ENCODE measurements at regions not wholly inside any gene's neighbourhood (a gene's known extent, or its start where the extent isn't known, plus 50 kb on each side); places are given as distances from the start of the nearest gene placed in this dataset.

DNA sequence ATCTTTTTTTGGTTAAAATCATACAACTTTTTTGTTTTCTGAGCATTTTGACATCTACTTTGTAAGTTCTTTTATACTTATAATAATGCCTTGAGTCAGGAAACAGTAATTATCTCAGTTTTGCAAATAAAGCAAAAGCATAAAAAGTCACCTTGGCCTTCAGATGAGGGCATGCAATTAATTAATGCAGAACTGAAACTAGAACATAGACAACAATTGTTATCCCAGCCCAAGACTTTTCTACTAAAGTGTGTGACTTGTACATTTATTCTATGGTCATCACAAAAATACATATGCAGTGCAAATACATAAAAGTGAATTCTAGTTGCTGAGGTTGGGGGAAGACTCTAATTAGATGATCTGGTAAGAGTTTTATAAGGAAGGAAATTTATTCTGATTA is 179.9 kb downstream of the ST8SIA4 start:
- no peak overlapping the region for H2BK15ac ChIP-seq (replicated peaks; ENCODE audit: low read depth)
- no peaks in the 10 kb centered on the region for H3K79me2 ChIP-seq (ENCODE audit: control insufficient read depth, insufficient read depth, low read length)
- H3K4me3 ChIP-seq (ENCODE audit: low read length): no peak overlapping the region
- H3K27ac ChIP-seq (ENCODE audit: low read depth, low read length): no peak overlapping the region
- no peaks in the 10 kb centered on the region for H3K4me1 ChIP-seq (ENCODE audit: control insufficient read depth, low read depth, low read length)
- no peak overlapping the region for H2AK5ac ChIP-seq (ENCODE audit: low read length)
- H3K4me2 ChIP-seq (ENCODE audit: low read length): no peak overlapping the region
- no peaks in the 10 kb centered on the region for H3K27me3 ChIP-seq (ENCODE audit: insufficient read depth, low read length, poor library complexity)
- no peak overlapping the region for H4K5ac ChIP-seq (ENCODE audit: low read length)
- no peak overlapping the region for H2BK5ac ChIP-seq (ENCODE audit: low read length)
- H3K4ac ChIP-seq (ENCODE audit: low read depth, low read length): no peak overlapping the region
- no peak overlapping the region for H4K8ac ChIP-seq (ENCODE audit: low read depth, low read length)
- H3K79me1 ChIP-seq (ENCODE audit: low read length): no peaks in the 10 kb centered on the region
- no peak overlapping the region for H2BK120ac ChIP-seq (ENCODE audit: low read depth, low read length)
- H3K23ac ChIP-seq (ENCODE audit: low read length): no peak overlapping the region
- H3K56ac ChIP-seq (ENCODE audit: low read length): no peak overlapping the region
- H3K18ac ChIP-seq (ENCODE audit: low read length): no peak overlapping the region
- no peaks in the 10 kb centered on the region for H3K36me3 ChIP-seq (ENCODE audit: control insufficient read depth, insufficient read depth, low read length)
- DNase-seq: no peak
- H3K9ac ChIP-seq (ENCODE audit: low read length): no peak overlapping the region

DNA sequence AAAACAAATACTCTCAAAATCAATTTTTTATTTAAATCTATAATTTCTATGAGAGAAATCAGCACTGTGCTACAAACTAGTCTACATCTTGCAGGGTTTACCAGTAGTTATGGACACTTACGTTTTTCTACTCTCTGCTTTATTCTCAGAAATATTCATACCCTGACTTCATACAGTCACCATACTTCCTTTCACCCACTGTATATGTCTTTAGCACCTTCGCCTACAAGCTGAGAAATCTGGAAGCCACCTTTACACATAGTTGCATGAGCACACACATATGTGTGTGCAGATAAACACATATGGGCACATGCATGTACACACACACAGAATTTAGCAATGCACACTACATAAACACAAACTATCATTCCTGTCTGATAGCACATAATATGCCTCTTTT is 177.0 kb downstream of the ST8SIA4 start:
- no CpG with 5 or more reads among the region's 2 CpGs for WGBS (ENCODE audit: extremely low coverage, insufficient coverage, low lambda C conversion rate)
- Histone ChIP-seq H3K18ac (ENCODE audit: low read length) (no peak overlapping the region), H3K27me3 (ENCODE audit: insufficient read depth, low read length, poor library complexity) (no peaks in the 10 kb centered on the region)

DNA sequence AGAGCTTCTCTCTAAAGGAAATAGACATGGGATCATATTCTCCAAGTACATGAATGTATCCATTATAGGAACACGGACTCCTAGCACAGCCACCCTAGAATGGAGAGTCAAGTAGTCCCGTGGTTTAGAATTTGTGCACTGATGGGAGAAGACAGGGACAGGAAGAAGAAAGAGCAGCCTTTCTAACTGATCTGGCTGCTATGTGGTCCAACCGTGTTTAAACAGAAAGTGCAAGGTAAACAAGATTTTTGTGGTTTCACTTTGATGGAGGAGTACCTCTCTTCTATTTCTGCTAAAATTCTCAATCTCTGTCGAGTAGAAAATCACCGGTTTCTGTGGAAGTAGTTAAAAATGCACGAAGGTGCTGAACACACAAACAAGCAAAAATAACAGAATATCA is 171.3 kb downstream of the ST8SIA4 start:
- H2BK120ac ChIP-seq (ENCODE audit: low read depth, low read length): no peak overlapping the region
- no peak overlapping the region for H3K4me3 ChIP-seq (ENCODE audit: low read length)
- no peak overlapping the region for H2BK15ac ChIP-seq (replicated peaks; ENCODE audit: low read depth)
- H3K18ac ChIP-seq (ENCODE audit: low read length): no peak overlapping the region
- H3K79me1 ChIP-seq (ENCODE audit: low read length): no peaks in the 10 kb centered on the region
- no peak overlapping the region for H2BK5ac ChIP-seq (ENCODE audit: low read length)
- no peak overlapping the region for H2AK5ac ChIP-seq (ENCODE audit: low read length)
- H3K4me2 ChIP-seq (ENCODE audit: low read length): no peak overlapping the region
- no peak overlapping the region for H3K4ac ChIP-seq (ENCODE audit: low read depth, low read length)
- H3K4me1 ChIP-seq (ENCODE audit: control insufficient read depth, low read depth, low read length): no peaks in the 10 kb centered on the region
- no peaks in the 10 kb centered on the region for H3K79me2 ChIP-seq (ENCODE audit: control insufficient read depth, insufficient read depth, low read length)
- DNase-seq: no peak
- no peak overlapping the region for H3K56ac ChIP-seq (ENCODE audit: low read length)
- no peak overlapping the region for H3K27ac ChIP-seq (ENCODE audit: low read depth, low read length)
- WGBS (ENCODE audit: extremely low coverage, insufficient coverage, low lambda C conversion rate): no CpG with 5 or more reads among the region's 6 CpGs
- no peak overlapping the region for H3K9ac ChIP-seq (ENCODE audit: low read length)
- H4K8ac ChIP-seq (ENCODE audit: low read depth, low read length): no peak overlapping the region
- no peak overlapping the region for H4K5ac ChIP-seq (ENCODE audit: low read length)
- H3K23ac ChIP-seq (ENCODE audit: low read length): no peak overlapping the region
- H3K36me3 ChIP-seq (ENCODE audit: control insufficient read depth, insufficient read depth, low read length): no peaks in the 10 kb centered on the region
- H3K27me3 ChIP-seq (ENCODE audit: insufficient read depth, low read length, poor library complexity): no peaks in the 10 kb centered on the region

More for the DNA sequence above, 177.0 kb downstream of the ST8SIA4 start:
- no peaks in the 10 kb centered on the region for H3K36me3 ChIP-seq (ENCODE audit: control insufficient read depth, insufficient read depth, low read length)
- no peak overlapping the region for H3K4ac ChIP-seq (ENCODE audit: low read depth, low read length)
- H3K79me2 ChIP-seq (ENCODE audit: control insufficient read depth, insufficient read depth, low read length): no peaks in the 10 kb centered on the region
- H4K5ac ChIP-seq (ENCODE audit: low read length): no peak overlapping the region
- no peaks in the 10 kb centered on the region for H3K79me1 ChIP-seq (ENCODE audit: low read length)
- no peak overlapping the region for H3K23ac ChIP-seq (ENCODE audit: low read length)
- no peak overlapping the region for H3K9ac ChIP-seq (ENCODE audit: low read length)
- no peak overlapping the region for H2AK5ac ChIP-seq (ENCODE audit: low read length)
- H3K4me3 ChIP-seq (ENCODE audit: low read length): no peak overlapping the region
- H2BK120ac ChIP-seq (ENCODE audit: low read depth, low read length): no peak overlapping the region
- DNase-seq: no peak
- no peak overlapping the region for H2BK5ac ChIP-seq (ENCODE audit: low read length)
- H3K27ac ChIP-seq (ENCODE audit: low read depth, low read length): no peak overlapping the region
- no peak overlapping the region for H2BK15ac ChIP-seq (replicated peaks; ENCODE audit: low read depth)
- no peak overlapping the region for H3K56ac ChIP-seq (ENCODE audit: low read length)
- H3K4me1 ChIP-seq (ENCODE audit: control insufficient read depth, low read depth, low read length): no peaks in the 10 kb centered on the region
- H4K8ac ChIP-seq (ENCODE audit: low read depth, low read length): no peak overlapping the region
- no peak overlapping the region for H3K4me2 ChIP-seq (ENCODE audit: low read length)

DNA sequence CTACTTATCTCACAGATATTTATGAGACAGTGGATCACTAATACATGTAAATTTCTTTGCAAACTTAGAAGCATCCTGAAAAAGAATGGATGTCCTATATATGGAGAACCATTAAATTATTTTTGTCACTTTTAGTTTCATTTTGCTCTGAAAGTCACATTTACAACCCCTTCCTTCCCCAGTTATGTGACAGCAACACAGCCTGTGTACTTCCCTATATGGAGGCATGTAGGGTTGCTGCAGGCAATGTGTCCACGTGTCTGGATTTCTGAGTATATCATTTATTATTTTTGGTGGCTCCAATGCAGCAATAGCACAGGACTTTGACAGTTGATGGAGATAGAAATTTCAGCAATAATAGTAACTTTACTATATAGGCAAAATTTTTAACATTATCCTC is 156.4 kb downstream of the ST8SIA4 start:
- H2BK15ac ChIP-seq (replicated peaks; ENCODE audit: low read depth): no peak overlapping the region
- H3K4ac ChIP-seq (ENCODE audit: low read depth, low read length): no peak overlapping the region
- H2BK120ac ChIP-seq (ENCODE audit: low read depth, low read length): no peak overlapping the region
- H3K4me1 ChIP-seq (ENCODE audit: control insufficient read depth, low read depth, low read length): no peaks in the 10 kb centered on the region
- H3K79me1 ChIP-seq (ENCODE audit: low read length): no peaks in the 10 kb centered on the region
- H3K4me3 ChIP-seq (ENCODE audit: low read length): no peak overlapping the region
- no peak overlapping the region for H3K18ac ChIP-seq (ENCODE audit: low read length)
- no peaks in the 10 kb centered on the region for H3K79me2 ChIP-seq (ENCODE audit: control insufficient read depth, insufficient read depth, low read length)
- no peak overlapping the region for H4K8ac ChIP-seq (ENCODE audit: low read depth, low read length)
- no peak overlapping the region for H3K9ac ChIP-seq (ENCODE audit: low read length)
- no peak overlapping the region for H2AK5ac ChIP-seq (ENCODE audit: low read length)
- H4K5ac ChIP-seq (ENCODE audit: low read length): no peak overlapping the region
- no peaks in the 10 kb centered on the region for H3K36me3 ChIP-seq (ENCODE audit: control insufficient read depth, insufficient read depth, low read length)
- no peak for DNase-seq
- H3K4me2 ChIP-seq (ENCODE audit: low read length): no peak overlapping the region
- H2BK5ac ChIP-seq (ENCODE audit: low read length): no peak overlapping the region
- H3K56ac ChIP-seq (ENCODE audit: low read length): no peak overlapping the region
- H3K27me3 ChIP-seq (ENCODE audit: insufficient read depth, low read length, poor library complexity): no peaks in the 10 kb centered on the region
- H3K23ac ChIP-seq (ENCODE audit: low read length): no peak overlapping the region
- WGBS (ENCODE audit: extremely low coverage, insufficient coverage, low lambda C conversion rate): no CpG with 5 or more reads among the region's 1 CpG
- no peak overlapping the region for H3K27ac ChIP-seq (ENCODE audit: low read depth, low read length)

DNA sequence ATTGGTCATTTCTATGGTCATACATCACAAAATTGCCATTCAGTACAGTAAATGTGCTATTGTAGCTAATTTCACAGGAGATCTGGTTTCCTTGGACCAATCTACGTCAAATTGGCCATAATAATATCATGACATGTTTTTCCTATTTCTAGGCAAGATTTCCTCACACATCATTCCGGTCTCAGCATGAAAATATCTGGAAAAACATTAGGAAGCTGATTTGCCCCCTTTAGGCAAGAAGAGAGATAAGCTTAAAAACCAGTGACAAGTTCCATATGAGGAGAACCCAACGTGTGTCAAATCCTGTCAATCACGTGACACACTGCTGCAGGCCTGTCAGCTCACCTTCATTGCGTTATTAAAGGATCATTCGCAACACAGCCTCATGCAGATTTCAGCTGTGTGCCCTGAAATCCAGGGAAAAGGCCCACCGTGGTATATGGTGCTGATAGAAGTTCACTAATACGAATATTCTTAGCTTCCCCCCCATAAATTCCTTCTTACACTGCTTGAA is 153.3 kb downstream of the ST8SIA4 start:
- Histone ChIP-seq H3K23ac (ENCODE audit: low read length) (no peak overlapping the region), H4K5ac (ENCODE audit: low read length) (no peak overlapping the region), H3K27ac (ENCODE audit: low read depth, low read length) (no peak overlapping the region), H3K4ac (ENCODE audit: low read depth, low read length) (no peak overlapping the region), H2AK5ac (ENCODE audit: low read length) (no peak overlapping the region), H2BK5ac (ENCODE audit: low read length) (no peak overlapping the region), H3K27me3 (ENCODE audit: insufficient read depth, low read length, poor library complexity) (no peaks in the 10 kb centered on the region), H3K4me1 (ENCODE audit: control insufficient read depth, low read depth, low read length) (no peaks in the 10 kb centered on the region), H3K56ac (ENCODE audit: low read length) (no peak overlapping the region), H3K79me2 (ENCODE audit: control insufficient read depth, insufficient read depth, low read length) (no peaks in the 10 kb centered on the region), H3K9ac (ENCODE audit: low read length) (no peak overlapping the region), H2BK120ac (ENCODE audit: low read depth, low read length) (no peak overlapping the region), H2BK15ac (replicated peaks; ENCODE audit: low read depth) (no peak overlapping the region), H3K36me3 (ENCODE audit: control insufficient read depth, insufficient read depth, low read length) (no peaks in the 10 kb centered on the region), H3K79me1 (ENCODE audit: low read length) (no peaks in the 10 kb centered on the region), H4K8ac (ENCODE audit: low read depth, low read length) (no peak overlapping the region), H3K4me2 (ENCODE audit: low read length) (no peak overlapping the region), H3K4me3 (ENCODE audit: low read length) (no peak overlapping the region), H3K18ac (ENCODE audit: low read length) (no peak overlapping the region)
- DNase-seq: no peak
- WGBS (ENCODE audit: extremely low coverage, insufficient coverage, low lambda C conversion rate): no CpG with 5 or more reads among the region's 8 CpGs

DNA sequence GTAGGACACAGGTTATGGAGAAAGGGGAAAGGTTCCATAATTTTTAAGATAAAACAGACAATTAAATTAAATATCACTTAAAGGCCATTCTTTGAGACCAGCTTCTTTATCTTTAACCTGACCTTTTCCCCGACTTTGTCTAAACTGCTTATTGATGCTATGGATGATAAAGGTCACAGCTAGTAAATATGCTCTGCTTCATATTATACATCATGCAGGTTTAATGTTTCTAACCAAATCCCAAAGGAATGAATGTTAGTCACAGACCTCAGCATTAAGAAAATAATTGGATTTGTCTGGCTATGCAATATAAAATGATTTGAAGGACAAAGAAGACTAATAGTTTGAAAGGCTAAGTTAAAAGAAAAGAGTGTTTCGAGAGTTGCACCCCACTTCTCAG is 147.6 kb downstream of the ST8SIA4 start:
- no peak overlapping the region for H3K4ac ChIP-seq (ENCODE audit: low read depth, low read length)
- no peak overlapping the region for H2AK5ac ChIP-seq (ENCODE audit: low read length)
- no peak overlapping the region for H2BK5ac ChIP-seq (ENCODE audit: low read length)
- H3K23ac ChIP-seq (ENCODE audit: low read length): no peak overlapping the region
- no peaks in the 10 kb centered on the region for H3K79me2 ChIP-seq (ENCODE audit: control insufficient read depth, insufficient read depth, low read length)
- no peak overlapping the region for H3K4me2 ChIP-seq (ENCODE audit: low read length)
- H3K56ac ChIP-seq (ENCODE audit: low read length): no peak overlapping the region
- no peak for DNase-seq
- no peaks in the 10 kb centered on the region for H3K27me3 ChIP-seq (ENCODE audit: insufficient read depth, low read length, poor library complexity)
- no peak overlapping the region for H3K4me3 ChIP-seq (ENCODE audit: low read length)
- H3K4me1 ChIP-seq (ENCODE audit: control insufficient read depth, low read depth, low read length): peaks cover 7% of the 10 kb centered on the region
- H3K9ac ChIP-seq (ENCODE audit: low read length): no peak overlapping the region
- H3K79me1 ChIP-seq (ENCODE audit: low read length): no peaks in the 10 kb centered on the region
- no peak overlapping the region for H2BK120ac ChIP-seq (ENCODE audit: low read depth, low read length)
- H4K8ac ChIP-seq (ENCODE audit: low read depth, low read length): no peak overlapping the region
- no peak overlapping the region for H3K27ac ChIP-seq (ENCODE audit: low read depth, low read length)
- H3K36me3 ChIP-seq (ENCODE audit: control insufficient read depth, insufficient read depth, low read length): no peaks in the 10 kb centered on the region
- no peak overlapping the region for H2BK15ac ChIP-seq (replicated peaks; ENCODE audit: low read depth)
- no CpG with 5 or more reads among the region's 2 CpGs for WGBS (ENCODE audit: extremely low coverage, insufficient coverage, low lambda C conversion rate)
- no peak overlapping the region for H3K18ac ChIP-seq (ENCODE audit: low read length)
- no peak overlapping the region for H4K5ac ChIP-seq (ENCODE audit: low read length)
